ENCODE measurements at regions not wholly inside any gene's neighbourhood (a gene's known extent, or its start where the extent isn't known, plus 50 kb on each side); places are given as distances from the start of the nearest gene placed in this dataset.

- no peak for DNase-seq (ENCODE audit: low spot score)
- Histone ChIP-seq H3K9me3 (ENCODE audit: low read depth, low read length, poor library complexity, severe bottlenecking) (no peaks in the 10 kb centered on the region), H3K27me3 (replicated peaks; ENCODE audit: insufficient read depth, low read depth, low read length, poor library complexity) (no peaks in the 10 kb centered on the region), H3K4me3 (ENCODE audit: low read depth, low read length, poor library complexity, severe bottlenecking) (no peak overlapping the region), H3K4me1 (ENCODE audit: insufficient read depth, low read length, poor library complexity, severe bottlenecking) (peaks cover 15% of the 10 kb centered on the region), H3K27ac (ENCODE audit: low read depth, low read length, poor library complexity, severe bottlenecking) (no peak overlapping the region), H3K36me3 (ENCODE audit: insufficient read depth, low read length, poor library complexity, severe bottlenecking) (no peaks in the 10 kb centered on the region)
- ChIA-PET POLR2A (ENCODE audit: low non-redundant PET) (interaction anchor here (0.5 kb wide), 1 partner anchor 29 kb away, joined by 7 read pairs; no protein-coding TSS in a partner anchor), CTCF (no interaction called here)
- intact Hi-C loops (cut with micrococcal nuclease; ENCODE audit: unreplicated experiment): no loop called here
- BruUV-seq (replicated peaks): no TSS peak
- TF ChIP-seq EZH2 (IDR thresholded peaks at IDR 0.05; ENCODE audit: borderline replicate concordance, low read depth, low read length, poor library complexity, severe bottlenecking): no peak
- TF ChIP-seq, protein P1, sequence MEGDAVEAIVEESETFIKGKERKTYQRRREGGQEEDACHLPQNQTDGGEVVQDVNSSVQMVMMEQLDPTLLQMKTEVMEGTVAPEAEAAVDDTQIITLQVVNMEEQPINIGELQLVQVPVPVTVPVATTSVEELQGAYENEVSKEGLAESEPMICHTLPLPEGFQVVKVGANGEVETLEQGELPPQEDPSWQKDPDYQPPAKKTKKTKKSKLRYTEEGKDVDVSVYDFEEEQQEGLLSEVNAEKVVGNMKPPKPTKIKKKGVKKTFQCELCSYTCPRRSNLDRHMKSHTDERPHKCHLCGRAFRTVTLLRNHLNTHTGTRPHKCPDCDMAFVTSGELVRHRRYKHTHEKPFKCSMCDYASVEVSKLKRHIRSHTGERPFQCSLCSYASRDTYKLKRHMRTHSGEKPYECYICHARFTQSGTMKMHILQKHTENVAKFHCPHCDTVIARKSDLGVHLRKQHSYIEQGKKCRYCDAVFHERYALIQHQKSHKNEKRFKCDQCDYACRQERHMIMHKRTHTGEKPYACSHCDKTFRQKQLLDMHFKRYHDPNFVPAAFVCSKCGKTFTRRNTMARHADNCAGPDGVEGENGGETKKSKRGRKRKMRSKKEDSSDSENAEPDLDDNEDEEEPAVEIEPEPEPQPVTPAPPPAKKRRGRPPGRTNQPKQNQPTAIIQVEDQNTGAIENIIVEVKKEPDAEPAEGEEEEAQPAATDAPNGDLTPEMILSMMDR (conservative IDR thresholded peaks at IDR 0.05; ENCODE audit: low read depth, low read length): no peak
These were observed 832.0 kb upstream of the ZEB2 start for GRCh38 chr2:145351864-145352425.

- TF ChIP-seq, protein P1 (conservative IDR thresholded peaks at IDR 0.05; ENCODE audit: low read depth, low read length): no peak
- TF ChIP-seq EZH2 (IDR thresholded peaks at IDR 0.05; ENCODE audit: borderline replicate concordance, low read depth, low read length, poor library complexity, severe bottlenecking): no peak
- intact Hi-C loops (cut with micrococcal nuclease; ENCODE audit: unreplicated experiment): no loop called here
- DNase-seq (ENCODE audit: low spot score): no peak
- no peaks in the 10 kb centered on the region for H3K9me3 ChIP-seq (ENCODE audit: low read depth, low read length, poor library complexity, severe bottlenecking)
- no peaks in the 10 kb centered on the region for H3K36me3 ChIP-seq (ENCODE audit: insufficient read depth, low read length, poor library complexity, severe bottlenecking)
- no peaks in the 10 kb centered on the region for H3K27me3 ChIP-seq (replicated peaks; ENCODE audit: insufficient read depth, low read depth, low read length, poor library complexity)
- no TSS peak for BruUV-seq (replicated peaks)
- H3K4me3 ChIP-seq (ENCODE audit: low read depth, low read length, poor library complexity, severe bottlenecking): no peak overlapping the region
- ChIA-PET POLR2A (ENCODE audit: low non-redundant PET) (interaction anchor here (0.5 kb wide), 1 partner anchor 454 kb away, joined by 8 read pairs; no protein-coding TSS in a partner anchor), CTCF (no interaction called here)
- H3K4me1 ChIP-seq (ENCODE audit: insufficient read depth, low read length, poor library complexity, severe bottlenecking): peaks cover 15% of the 10 kb centered on the region
- H3K27ac ChIP-seq (ENCODE audit: low read depth, low read length, poor library complexity, severe bottlenecking): no peak overlapping the region
These were observed 830.1 kb upstream of the ZEB2 start for GRCh38 chr2:145350011-145350410.

DNA sequence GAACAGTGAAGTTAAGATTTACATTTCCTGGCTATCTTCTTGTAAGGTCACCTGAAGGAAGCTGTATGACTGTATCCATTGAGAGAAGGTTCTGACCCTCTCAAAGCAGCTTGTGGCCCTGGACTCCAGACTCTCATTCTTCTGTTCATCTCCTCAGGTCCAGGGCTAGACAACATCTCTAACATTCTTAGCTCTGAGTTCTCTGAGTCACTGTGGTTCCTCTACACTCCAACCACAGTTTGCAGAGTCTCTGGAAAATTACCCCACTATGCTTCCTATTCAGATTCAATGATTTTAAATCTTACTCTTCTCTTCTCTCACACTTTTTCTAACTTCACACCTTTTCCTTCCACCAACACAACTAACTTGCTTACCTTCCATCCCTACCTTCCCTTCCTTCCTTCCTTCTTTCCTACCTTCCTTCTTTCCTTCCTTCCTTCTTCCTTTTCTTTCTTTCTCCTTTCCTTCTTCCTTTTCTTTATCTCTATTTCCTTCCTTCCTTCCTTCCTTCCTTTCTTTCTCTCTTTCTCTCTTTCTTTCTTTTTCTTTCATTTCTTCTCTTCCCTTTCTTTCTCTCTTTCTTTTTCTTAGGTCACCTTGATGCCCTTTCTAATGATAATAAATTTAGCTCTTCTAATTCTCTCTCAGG is 824.3 kb upstream of the ZEB2 start:
- Histone ChIP-seq H3K4me1 (ENCODE audit: insufficient read depth, low read length, poor library complexity, severe bottlenecking) (no peaks in the 10 kb centered on the region), H3K27ac (ENCODE audit: low read depth, low read length, poor library complexity, severe bottlenecking) (no peak overlapping the region), H3K4me3 (ENCODE audit: low read depth, low read length, poor library complexity, severe bottlenecking) (no peak overlapping the region), H3K36me3 (ENCODE audit: insufficient read depth, low read length, poor library complexity, severe bottlenecking) (no peaks in the 10 kb centered on the region), H3K9me3 (ENCODE audit: low read depth, low read length, poor library complexity, severe bottlenecking) (no peaks in the 10 kb centered on the region), H3K27me3 (replicated peaks; ENCODE audit: insufficient read depth, low read depth, low read length, poor library complexity) (no peaks in the 10 kb centered on the region)
- ChIA-PET CTCF (no interaction called here), POLR2A (ENCODE audit: low non-redundant PET) (no interaction called here)
- intact Hi-C loops (cut with micrococcal nuclease; ENCODE audit: unreplicated experiment): no loop called here
- TF ChIP-seq, protein P1 (conservative IDR thresholded peaks at IDR 0.05; ENCODE audit: low read depth, low read length): no peak
- no peak for TF ChIP-seq EZH2 (IDR thresholded peaks at IDR 0.05; ENCODE audit: borderline replicate concordance, low read depth, low read length, poor library complexity, severe bottlenecking)
- no peak for DNase-seq (ENCODE audit: low spot score)
- BruUV-seq (replicated peaks): no TSS peak
